ENCODE measurements at regions not wholly inside any gene's neighbourhood (a gene's known extent, or its start where the extent isn't known, plus 50 kb on each side); places are given as distances from the start of the nearest gene placed in this dataset.
A peak's percentile ranks its signal among the peaks of the same experiment; 100 is the strongest.

DNA sequence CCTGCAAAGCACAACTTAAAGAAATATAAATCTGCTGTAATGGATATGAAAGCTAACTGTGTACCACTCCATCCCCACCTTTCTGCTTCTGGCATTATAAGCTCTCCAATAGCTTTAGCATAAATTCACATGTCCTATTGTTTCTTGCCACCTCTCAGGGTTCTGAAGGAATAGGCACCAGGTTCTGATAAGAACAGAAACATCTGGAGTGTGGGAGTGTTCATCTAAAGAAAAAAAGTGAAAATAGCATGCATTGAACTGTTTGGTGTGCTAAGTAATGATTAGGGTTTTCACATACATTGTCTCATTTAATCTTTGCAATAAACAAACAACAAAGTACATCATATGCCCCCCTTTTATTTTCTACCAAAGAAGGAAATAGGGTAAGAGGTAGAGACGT lies 72.3 kb downstream of the FAM76B start:
- DNase-seq, result no peak

DNA sequence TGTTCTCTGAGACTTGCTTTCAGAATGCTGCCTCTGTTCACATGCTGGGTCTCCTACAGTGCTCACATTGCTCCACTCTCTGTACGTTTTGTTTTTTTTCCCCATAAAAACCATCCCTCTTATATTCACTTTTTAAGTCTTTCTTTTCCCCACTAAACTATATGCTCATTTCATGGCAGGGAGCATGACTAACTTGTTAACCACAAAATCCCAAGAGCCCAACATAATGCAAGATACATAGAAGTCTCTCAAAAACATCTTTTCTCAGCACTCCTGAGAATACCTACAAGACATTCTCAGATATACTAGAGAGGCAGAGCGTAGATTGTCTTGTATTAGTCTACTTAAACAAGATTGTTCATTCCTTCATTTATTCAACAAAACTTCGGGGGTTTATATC lies 73.3 kb downstream of the FAM76B start:
- no peak for DNase-seq

DNA sequence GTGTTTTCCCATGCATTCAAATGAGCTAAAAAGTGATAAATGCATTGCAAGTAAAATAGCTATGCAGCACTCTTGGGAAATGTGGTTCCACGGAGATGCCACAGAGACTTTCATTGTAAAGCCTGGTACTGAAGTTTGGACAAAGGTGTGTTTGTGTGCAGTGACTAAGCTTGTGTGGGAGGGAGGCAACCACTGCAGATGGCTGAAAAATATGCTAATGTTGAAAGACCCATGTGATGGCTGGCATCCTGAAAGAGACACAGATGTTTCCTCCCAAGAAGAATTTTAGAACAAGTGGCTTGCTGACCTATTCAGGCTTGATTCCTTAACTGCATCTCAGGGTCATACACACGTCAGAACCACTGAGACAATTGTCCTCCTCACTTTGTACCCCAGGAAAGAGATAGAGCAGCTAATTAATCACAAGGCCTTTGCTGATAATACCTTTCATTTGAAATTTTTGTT lies 73.8 kb downstream of the FAM76B start:
- DNase-seq, result peak in 2 of 4 experiments; percentile 2 to 3

DNA sequence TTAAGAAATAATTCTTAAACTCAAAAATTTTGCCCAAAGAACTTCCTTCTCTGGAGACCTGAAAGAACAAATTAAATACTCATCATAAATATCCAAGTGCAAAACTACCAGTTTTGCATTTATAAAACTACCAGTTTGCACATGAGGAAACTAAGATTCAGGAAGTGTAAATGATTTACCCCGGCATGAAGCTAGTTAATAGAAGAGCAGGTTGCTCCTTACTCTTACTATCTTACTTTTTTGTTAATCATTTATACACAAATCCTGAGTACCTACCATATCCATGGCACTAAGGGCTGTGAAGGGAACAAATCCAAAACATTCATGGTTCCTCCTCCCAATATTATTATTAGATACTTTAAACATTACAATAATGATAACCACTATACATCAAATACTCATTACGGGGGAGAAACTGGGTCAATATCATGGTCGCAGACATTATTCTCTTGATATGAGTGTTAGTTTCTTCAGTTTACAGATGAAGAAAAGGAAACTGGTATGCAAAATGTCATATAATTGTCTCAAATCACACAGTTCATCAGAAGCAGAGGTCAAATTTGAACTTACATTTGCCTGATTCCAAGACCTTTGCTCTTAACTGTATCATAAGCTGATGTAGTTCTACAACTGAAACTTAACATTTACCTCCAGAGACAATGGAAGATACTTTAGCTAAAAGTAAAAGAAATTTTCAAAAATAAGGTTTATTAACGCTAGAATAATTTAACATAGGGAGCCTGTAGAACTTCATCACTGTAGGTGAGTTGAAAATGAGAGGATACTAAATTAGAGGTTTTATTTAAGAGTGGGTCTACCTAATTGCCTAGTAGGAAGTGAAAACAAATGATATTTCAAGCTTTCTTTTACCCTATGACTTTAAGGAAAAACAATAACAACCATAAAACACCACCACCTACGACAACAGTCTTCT lies 74.5 kb downstream of the FAM76B start:
- no peak for DNase-seq

DNA sequence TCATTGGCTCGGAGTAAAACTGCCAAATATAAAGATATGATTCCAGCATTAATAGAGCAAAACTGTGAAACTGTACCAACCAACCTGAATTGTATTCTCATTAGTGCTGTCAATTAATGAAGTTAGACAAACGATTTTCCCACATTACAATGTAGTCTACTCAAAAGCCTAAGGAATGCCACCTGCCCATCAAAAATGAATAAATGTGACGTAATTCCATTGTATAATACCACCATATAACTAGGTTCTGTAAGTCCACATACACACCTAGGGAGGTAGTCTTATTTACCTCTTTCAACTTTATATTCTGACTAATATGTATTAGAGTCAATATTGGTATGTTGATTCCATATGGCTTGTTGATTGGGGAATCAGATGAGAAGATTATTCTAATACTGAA lies 76.2 kb downstream of the FAM76B start:
- no peak for DNase-seq

DNA sequence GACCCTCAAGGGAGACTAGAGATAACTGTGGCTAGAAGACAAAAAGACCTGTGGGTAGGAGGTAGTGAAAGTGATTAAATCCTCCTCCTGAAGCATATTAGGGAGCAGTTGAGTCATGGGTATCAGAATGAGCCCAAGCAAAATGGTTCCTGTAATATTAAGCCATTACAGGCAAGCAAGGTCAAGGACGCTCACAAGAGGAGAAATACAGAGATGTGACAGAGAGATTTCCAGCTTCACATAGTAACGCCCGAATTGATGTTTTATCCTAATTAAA lies 77.7 kb downstream of the FAM76B start:
- no peak for DNase-seq

DNA sequence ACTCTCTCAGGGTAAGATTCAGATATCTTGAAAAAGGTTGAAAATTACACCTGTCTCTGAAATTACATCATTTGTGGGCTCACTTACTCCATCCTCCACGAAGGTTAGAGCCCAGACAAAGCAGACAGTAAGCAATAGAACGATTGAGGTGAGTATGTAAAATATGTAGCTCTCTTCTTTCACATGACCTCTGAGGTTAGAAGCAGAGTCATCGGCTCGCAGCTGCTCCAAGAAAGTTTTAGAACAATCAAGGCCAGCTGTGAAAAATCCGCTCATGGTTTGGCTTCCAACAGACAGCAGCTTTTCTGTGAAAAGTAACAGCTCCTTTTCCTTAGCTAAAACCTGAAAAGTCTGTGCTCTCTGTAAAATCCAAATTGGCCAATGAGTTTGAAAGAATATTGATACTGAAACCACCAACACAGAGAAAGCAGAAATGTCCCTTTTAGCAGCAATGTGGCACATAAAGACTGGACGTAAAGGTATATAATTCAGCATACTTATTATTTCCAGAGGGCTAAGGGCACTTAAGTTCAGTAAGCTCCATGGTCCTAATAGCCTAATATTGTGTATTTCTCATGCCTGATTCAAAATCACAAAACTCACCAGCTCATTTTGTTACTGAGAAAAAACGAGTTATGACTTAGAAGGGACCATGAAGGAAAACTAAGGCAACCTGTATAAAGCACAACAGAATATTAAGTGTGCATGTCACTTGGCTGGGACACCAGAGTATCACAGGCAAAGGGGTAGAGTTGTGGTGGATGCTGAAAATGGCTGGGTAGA lies 78.2 kb downstream of the FAM76B start:
- DNase-seq, result no peak

DNA sequence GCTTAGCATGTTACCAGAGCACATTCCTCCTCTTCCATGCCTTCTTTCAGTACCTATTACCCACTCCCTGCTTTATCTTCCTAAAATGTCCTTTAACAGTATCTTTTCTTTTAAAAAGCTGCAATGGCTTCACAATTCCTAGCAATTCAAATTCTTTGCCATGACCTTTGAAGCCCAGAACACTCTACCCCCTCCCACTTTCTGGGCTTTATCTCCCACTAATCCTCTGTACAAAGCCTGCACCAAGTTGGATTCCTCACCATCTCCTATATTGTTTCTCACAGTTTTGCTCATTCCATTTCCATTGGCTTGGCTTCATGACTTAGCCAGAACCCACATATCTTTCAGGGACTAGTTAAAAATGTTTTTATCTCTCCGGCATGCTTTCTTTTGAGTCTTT lies 80.9 kb downstream of the FAM76B start:
- no peak for DNase-seq

DNA sequence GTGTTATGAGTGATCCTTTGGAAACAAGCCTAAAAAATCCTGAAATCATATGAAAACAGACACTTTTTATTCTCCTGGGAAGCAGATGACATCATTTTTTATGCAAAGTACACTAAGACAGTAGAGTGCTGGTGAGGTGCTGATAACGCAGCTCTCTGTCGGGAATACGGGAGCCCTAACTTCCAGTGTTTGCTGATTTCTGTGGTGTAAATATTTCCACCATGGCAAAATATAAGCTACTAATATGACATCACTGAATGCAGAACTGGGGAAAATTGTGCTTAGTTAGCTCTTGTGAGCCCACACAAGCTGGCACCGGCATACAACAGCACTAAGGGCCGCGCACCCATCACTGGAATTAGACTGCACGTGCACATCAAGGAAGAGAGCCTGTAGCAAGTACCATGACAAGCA lies 82.6 kb downstream of the FAM76B start:
- no peak for DNase-seq

DNA sequence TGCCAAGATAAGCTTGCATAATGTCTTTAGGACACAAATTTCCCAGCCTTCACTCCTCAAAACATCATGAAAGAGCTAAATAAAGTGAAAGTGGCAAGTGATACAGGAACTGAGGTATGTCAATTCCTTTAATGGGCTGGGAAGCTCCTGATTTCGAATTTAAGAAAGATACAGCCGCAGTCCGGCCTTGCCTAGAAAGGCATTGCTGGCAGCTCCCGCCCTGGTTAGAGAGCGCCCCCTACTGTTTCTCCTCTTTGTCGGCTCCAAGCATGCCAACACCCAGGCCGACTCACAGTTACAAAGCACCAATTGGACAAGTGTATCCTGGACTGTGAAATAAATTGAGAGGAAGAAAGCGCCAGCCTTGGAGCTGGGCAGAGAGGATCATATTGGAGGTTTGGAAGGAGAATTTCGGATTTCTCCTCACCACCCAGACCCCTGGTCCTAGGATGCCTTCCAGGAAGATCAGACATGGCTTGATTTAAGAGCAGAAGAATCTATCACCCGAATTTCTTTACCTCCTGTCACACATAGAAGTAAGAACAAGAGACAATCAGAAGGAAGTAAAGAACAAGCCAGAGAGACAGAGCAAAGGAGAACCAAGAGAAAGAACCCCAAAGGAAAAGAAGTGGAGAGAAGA lies 84.0 kb downstream of the FAM76B start:
- peak; percentile 47 to 79 (median 66) for DNase-seq

DNA sequence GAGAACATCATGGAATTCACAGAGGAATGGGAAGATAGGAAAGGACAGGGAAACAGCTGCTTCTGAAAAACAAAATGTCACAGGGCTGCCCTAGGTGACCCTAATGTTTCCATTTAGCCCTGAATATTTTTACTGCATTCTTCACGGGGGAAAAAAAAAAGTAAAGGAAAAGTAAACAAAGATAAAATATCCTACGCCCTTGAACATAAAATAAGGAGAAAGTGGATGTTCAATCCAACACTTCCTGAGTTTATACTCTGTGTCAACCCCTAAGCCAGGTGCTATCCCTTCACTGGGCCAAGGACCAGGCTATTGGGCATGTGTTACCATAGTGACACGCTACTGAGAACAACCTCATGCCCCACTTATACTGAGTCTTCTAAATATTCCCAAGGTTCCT lies 84.7 kb downstream of the FAM76B start:
- DNase-seq, result no peak

DNA sequence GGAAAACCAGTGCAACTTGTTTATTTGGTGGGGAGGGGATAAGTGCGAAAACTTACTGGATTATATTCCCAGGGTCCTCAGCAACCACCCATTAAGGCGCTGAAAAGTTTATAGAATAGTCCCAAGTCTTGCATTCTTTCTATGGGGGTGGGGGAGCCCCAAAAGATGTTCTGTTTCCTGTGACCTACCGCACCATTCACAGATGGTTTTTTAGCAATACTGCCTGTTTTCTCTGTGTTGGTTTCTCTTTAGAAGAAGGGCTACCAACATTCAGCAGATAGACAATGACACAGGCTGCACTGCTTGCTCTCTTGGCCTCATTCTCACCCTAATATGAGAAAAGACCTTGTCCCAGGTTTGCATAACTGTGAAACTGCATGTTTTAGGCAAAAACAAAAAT lies 86.5 kb downstream of the FAM76B start:
- no peak for DNase-seq

DNA sequence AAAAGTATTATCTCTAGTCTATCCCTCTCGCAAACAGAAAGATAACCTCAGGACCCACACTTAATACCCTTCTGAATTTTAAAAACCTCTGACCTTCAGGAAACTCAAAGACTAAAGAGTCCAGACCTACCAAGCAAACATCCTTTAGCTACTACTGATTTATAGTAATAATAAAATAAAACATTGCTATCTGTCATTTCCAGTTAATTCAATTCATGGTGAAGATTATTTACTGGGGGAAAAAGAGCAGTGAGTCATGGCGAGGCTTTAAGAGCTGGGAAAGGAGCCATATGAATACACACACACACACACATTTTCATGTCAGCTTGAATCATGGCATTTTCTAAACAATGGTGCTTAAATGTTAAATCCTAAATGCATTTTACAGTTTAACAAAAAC lies 87.1 kb downstream of the FAM76B start:
- DNase-seq, result no peak

DNA sequence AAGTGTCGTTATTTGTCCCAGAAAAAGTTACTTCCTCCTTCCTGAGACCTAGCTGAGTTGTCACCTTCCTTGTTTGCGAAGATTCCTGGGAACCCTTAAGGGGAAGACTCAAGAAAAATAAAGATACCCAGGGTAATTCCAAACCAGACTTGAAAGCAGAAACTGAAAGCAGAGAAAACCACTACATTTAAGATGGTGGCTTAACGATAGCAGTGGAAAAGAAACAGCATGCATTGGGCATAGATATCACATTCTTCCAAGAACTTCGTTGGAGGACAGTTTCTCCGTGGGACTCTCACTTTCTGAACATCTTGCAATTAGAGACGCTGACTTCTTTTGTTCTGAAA lies 89.1 kb downstream of the FAM76B start:
- no peak for DNase-seq

DNA sequence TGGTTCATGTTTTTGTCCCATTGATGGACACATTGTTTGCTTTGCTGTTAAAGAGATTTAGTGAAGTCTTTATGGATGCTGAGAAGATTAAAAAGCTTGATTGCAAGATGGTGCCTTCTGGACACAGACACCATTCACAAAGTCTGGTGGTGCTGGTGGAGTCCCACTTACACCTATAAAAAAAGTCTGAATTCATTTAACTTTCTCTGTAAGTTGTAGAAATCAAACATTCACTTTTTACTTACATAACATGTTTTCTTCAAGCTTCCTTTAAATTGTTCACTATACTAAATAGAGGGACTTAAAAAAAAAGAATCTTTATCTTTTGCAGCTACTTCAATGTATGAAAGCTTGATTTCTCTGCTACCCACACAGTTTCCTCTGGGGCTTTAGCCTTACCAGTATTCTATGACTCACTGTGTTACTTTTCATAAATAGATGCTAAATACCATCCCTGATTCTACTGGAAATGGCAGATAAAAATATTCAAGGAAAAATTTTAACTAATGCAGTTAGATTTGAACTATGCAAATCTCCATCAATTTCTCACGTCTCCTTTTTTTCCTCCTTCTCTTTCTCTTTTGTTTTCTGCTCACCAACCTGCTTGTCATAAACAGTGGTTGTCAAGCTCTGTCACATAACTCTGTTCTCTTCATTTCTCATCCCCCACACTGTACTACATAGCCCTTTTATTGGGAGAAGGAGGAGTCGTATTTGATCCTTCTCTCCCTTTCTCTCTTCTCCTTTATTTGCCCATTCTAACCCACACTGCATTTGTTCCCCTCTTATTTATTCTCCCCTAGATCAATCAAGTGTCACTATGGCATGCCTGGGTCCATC lies 89.7 kb downstream of the FAM76B start:
- DNase-seq, result no peak

DNA sequence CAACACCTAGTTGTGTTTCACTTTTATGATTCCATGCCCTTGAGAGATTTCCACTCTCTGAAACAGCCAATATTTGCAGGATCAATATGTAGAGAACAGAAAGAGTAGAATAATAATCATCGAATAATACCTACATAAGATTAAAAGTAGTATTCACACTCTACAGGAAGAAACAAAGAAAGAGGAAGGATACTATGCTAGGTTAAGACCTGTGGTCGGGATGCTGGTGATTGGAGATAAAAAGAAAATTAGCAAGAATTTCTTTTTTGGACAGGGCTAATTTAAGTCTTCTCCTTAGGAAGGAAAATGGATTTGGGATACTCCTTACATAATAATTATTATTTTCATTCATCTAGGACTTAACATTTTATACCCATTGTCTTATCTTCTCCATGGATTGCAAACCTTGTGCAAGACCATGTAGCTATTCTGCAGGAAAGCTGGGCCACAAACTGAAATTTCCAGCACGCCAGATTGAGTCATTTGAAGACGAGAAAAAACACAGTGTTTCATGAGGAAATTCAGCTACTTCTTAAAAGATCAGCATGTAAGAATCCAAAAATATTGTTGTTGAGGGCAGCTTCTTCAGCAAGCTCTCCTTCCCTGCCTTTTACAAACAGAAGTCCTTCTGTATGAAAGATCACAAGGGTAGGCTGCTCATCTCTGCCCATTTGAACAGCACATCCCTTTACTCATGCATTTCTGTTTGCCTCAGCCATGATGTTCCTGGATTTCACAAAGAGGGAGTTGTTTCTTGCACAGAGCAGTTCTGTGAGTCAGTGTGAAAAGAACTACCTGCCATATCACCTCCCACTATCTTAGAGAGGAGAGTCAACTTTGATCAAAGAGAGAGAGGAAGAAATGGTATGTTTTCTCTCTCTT lies 90.7 kb downstream of the FAM76B start:
- no peak for DNase-seq

DNA sequence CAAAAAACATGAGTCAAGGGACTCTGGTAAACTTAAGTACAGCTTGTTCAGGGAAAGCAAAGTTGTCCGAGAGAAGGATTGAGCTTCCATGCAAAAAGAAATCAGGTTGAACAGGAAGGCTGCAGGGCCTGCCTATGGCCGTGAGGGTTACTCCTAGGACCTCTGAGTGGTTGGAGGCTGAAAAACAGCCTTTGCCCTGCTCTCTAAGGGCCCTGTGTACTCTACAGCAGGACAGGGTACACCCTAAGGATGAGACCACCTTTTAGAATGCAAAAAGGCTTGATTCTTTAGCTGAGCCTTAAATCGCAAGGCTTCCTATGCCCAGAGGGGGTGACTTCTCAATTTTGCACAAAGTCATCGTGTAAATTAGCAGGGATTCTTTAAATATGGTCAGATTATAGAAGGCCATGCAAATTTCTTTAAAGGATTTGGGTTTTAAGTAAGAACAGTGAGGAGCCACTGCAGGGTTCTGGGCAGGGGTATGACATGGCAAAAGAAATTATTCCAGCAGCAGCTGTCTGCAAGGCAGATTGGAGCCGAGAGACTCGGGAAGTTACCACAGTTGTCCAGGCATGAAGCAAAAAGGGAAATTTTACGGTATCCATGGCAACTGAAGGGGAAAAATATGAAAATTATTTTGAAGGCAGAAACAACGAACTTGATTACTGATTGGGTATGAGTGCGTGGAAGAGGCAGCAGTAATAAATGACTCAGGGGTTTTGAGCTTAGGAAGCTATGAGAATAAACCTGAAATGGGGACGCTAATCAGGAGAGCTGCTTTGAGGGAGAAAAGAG lies 91.8 kb downstream of the FAM76B start:
- DNase-seq, result no peak

DNA sequence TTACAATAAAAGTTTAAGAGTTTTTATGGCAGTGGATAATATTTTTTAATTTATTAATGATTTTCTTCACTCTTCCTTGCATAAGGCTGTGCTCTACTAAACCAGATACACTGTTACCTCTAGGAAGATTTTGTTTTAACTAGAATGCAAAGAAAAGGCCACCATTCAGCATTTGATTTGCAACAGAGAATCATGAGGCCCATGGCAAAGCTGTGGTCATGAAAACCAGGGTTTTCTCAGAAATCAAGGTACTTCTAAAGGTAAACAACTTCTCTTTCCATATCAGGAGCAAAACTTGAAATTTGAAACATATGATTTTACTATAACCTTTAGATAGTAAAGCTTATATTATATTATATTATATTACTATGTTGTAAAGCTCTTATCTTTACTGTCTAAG lies 94.4 kb downstream of the FAM76B start:
- no peak for DNase-seq

DNA sequence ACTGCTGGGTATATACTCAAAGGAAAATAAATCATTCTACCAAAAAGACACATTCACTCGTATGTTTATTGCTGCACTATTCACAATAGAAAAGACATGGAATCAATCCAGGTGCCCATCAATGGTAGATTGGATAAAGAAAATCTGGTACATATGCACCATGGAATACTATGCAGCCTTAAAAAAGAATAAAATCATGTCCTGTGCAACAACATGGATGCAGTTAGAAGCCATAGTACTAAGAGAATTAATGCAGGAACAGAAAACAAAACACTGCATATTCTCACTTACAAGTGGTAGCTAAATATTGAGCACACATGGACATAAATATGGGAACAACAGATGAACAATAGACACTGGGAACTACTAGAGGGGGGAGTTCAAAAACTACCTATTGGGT lies 96.3 kb downstream of the FAM76B start:
- no peak for DNase-seq

DNA sequence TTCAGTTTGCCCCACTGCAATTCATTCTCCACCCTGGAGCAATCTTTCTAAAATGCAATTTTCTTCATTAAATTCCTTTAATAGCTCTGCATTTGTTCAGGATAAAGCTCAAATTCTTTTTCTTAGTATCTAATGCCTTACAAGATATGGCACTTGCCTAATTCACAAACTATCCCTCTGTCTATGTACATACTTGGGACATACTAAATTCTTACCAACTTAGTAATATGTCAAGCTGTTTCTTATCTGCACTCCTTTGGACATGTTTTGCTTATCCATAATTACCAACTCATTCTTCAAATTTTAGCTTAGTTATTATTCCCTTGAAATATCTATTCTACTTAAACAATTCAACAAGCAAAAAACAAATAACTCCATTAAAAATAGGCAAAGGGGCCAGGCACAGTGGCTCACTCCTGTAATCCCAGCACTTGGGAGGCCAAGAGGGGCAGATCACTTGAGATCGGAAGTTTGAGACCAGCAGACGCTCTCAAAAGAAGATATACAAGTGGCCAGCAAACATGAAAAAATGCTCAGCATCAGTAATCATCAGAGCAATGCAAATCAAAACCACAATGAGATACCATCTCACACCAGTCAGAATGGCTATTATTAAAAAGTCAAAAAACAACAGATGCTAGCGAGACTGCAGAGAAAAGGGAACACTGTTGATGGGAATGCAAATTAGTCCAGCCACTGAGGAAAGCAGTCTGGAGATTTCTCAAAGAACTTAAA lies 96.9 kb downstream of the FAM76B start:
- DNase-seq, result no peak

All from activated CD4-positive, CD25-positive, alpha-beta regulatory T cell (primary cell).